ENCODE measurements at regions not wholly inside any gene's neighbourhood (a gene's known extent, or its start where the extent isn't known, plus 50 kb on each side); places are given as distances from the start of the nearest gene placed in this dataset.

DNA sequence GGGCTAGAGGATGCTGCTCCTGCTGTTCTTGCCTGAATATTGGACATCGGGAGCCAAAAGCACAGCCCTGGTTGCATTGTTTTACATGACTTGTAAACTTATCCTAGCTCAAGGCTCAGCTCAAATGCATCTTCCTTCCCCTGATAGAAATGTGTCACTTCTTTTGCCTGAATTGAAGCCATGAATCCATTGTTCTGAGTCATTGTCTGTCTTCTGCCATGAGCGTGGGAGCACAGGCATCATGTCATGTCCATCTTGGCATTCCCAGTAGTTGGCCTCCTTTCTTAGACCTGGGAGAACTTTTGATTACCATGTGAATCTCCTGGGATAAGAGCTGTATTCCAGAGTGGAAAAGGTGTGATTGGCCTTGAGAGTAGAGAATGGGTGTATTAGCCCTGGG lies 54.1 kb upstream of the OPN4 start:
- Histone ChIP-seq H3K4me1 (ENCODE audit: control insufficient read depth, insufficient read depth, low read length) (no peaks in the 10 kb centered on the region), H3K27ac (ENCODE audit: low read depth, low read length) (no peak overlapping the region), H3K4me3 (ENCODE audit: low read length) (no peak overlapping the region), H3K36me3 (ENCODE audit: control insufficient read depth, insufficient read depth, low read length) (no peaks in the 10 kb centered on the region), H3K9me3 (ENCODE audit: control insufficient read depth, low read length) (peaks cover 2% of the 10 kb centered on the region), H3K9ac (ENCODE audit: extremely low read depth, low read length, poor library complexity, severe bottlenecking) (no peak overlapping the region), H3K27me3 (ENCODE audit: control insufficient read depth, insufficient read depth, low read length, poor library complexity, severe bottlenecking) (no peaks in the 10 kb centered on the region)
- H3K4me3 Mint-ChIP-seq = no peak overlapping the region
- no peaks in the 10 kb centered on the region for H3K27me3 Mint-ChIP-seq (ENCODE audit: insufficient read depth)
- H3K9me3 Mint-ChIP-seq = peaks cover 5% of the 10 kb centered on the region
- H3K27ac Mint-ChIP-seq = no peak overlapping the region
- WGBS, 2 experiments (ENCODE audit: insufficient coverage in 1 of 2, insufficient read length in 1 of 2) = 87 to 91% methylated on average over 2 of the region's 2 CpGs
- H3K4me1 Mint-ChIP-seq = peaks cover 9% of the 10 kb centered on the region
- no peaks in the 10 kb centered on the region for H3K36me3 Mint-ChIP-seq (ENCODE audit: low read depth)
- DNase-seq = no peak
- TF ChIP-seq, protein P1, sequence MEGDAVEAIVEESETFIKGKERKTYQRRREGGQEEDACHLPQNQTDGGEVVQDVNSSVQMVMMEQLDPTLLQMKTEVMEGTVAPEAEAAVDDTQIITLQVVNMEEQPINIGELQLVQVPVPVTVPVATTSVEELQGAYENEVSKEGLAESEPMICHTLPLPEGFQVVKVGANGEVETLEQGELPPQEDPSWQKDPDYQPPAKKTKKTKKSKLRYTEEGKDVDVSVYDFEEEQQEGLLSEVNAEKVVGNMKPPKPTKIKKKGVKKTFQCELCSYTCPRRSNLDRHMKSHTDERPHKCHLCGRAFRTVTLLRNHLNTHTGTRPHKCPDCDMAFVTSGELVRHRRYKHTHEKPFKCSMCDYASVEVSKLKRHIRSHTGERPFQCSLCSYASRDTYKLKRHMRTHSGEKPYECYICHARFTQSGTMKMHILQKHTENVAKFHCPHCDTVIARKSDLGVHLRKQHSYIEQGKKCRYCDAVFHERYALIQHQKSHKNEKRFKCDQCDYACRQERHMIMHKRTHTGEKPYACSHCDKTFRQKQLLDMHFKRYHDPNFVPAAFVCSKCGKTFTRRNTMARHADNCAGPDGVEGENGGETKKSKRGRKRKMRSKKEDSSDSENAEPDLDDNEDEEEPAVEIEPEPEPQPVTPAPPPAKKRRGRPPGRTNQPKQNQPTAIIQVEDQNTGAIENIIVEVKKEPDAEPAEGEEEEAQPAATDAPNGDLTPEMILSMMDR (conservative IDR thresholded peaks at IDR 0.05) = no peak

- no peak overlapping the region for H3K4me3 ChIP-seq (ENCODE audit: low read length)
- Mint-ChIP-seq H3K27me3 (ENCODE audit: insufficient read depth) (no peaks in the 10 kb centered on the region), H3K4me1 (peaks cover 9% of the 10 kb centered on the region), H3K27ac (no peak overlapping the region), H3K9me3 (peaks cover 9% of the 10 kb centered on the region), H3K4me3 (no peak overlapping the region), H3K36me3 (ENCODE audit: low read depth) (no peaks in the 10 kb centered on the region)
- no peak for DNase-seq
- H3K4me1 ChIP-seq (ENCODE audit: control insufficient read depth, insufficient read depth, low read length) = no peaks in the 10 kb centered on the region
- H3K9me3 ChIP-seq (ENCODE audit: control insufficient read depth, low read length) = peaks cover 8% of the 10 kb centered on the region
- WGBS, 2 experiments (ENCODE audit: insufficient coverage in 1 of 2, insufficient read length in 1 of 2) = 90 to 97% methylated on average over 3 of the region's 3 CpGs
- H3K27ac ChIP-seq (ENCODE audit: low read depth, low read length) = no peak overlapping the region
- H3K27me3 ChIP-seq (ENCODE audit: control insufficient read depth, insufficient read depth, low read length, poor library complexity, severe bottlenecking) = no peaks in the 10 kb centered on the region
- no peaks in the 10 kb centered on the region for H3K36me3 ChIP-seq (ENCODE audit: control insufficient read depth, insufficient read depth, low read length)
- no peak overlapping the region for H3K9ac ChIP-seq (ENCODE audit: extremely low read depth, low read length, poor library complexity, severe bottlenecking)
- TF ChIP-seq, protein P1 (conservative IDR thresholded peaks at IDR 0.05) = no peak
Observed at GRCh38 chr10:86601956-86602602, 52.3 kb upstream of the OPN4 start.

DNA sequence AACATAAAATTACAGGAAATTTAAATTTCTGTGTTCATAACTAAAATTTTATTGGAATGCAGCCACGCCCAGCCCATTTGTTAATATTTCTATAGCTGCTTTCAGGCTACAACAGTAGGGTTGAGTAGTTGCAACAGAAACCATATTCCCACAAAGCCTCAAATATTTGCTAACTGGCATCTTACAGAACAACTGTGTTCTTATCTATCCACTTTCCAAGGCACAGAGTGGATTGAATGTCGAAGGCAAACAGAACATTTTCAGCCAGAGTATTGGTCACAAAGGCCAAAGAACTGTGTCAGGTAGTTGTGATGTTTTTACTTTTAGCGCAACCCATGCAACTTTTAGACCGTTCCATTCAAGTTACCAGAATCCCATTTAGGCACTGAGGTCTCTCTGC lies 51.1 kb upstream of the OPN4 start:
- Mint-ChIP-seq H3K4me3 (no peak overlapping the region), H3K27ac (no peak overlapping the region), H3K9me3 (peaks cover 10% of the 10 kb centered on the region), H3K4me1 (peaks cover 9% of the 10 kb centered on the region), H3K36me3 (ENCODE audit: low read depth) (no peaks in the 10 kb centered on the region), H3K27me3 (ENCODE audit: insufficient read depth) (no peaks in the 10 kb centered on the region)
- Histone ChIP-seq H3K4me1 (ENCODE audit: control insufficient read depth, insufficient read depth, low read length) (no peaks in the 10 kb centered on the region), H3K9ac (ENCODE audit: extremely low read depth, low read length, poor library complexity, severe bottlenecking) (no peak overlapping the region), H3K4me3 (ENCODE audit: low read length) (no peak overlapping the region), H3K27ac (ENCODE audit: low read depth, low read length) (no peak overlapping the region), H3K9me3 (ENCODE audit: control insufficient read depth, low read length) (peaks cover 8% of the 10 kb centered on the region), H3K36me3 (ENCODE audit: control insufficient read depth, insufficient read depth, low read length) (no peaks in the 10 kb centered on the region), H3K27me3 (ENCODE audit: control insufficient read depth, insufficient read depth, low read length, poor library complexity, severe bottlenecking) (no peaks in the 10 kb centered on the region)
- no peak for DNase-seq
- WGBS, 2 experiments (ENCODE audit: insufficient coverage in 1 of 2, insufficient read length in 1 of 2) = 96 to 100% methylated on average over 2 to 4 of the region's 4 CpGs
- TF ChIP-seq, protein P1 (conservative IDR thresholded peaks at IDR 0.05) = no peak

Data from endodermal cell (in vitro differentiated cells).